ENCODE measurements at regions not wholly inside any gene's neighbourhood (a gene's known extent, or its start where the extent isn't known, plus 50 kb on each side); places are given as distances from the start of the nearest gene placed in this dataset.

GRCh38 chr13:85665286-85665685, 133.9 kb downstream of the SLITRK6 start:
- no peak for DNase-seq (ENCODE audit: low read depth in 1 of 2, low spot score in 1 of 2)

GRCh38 chr13:85663856-85664255, 135.4 kb downstream of the SLITRK6 start:
- no peak for DNase-seq (ENCODE audit: low read depth in 1 of 2, low spot score in 1 of 2)

GRCh38 chr13:85662186-85662585, 137.0 kb downstream of the SLITRK6 start:
- no peak for DNase-seq (ENCODE audit: low read depth in 1 of 2, low spot score in 1 of 2)

- DNase-seq (ENCODE audit: low read depth in 1 of 2, low spot score in 1 of 2), result no peak
Measured at GRCh38 chr13:85661675-85662074, 137.5 kb downstream of the SLITRK6 start.

- no peak for DNase-seq (ENCODE audit: low read depth in 1 of 2, low spot score in 1 of 2)
Measured at GRCh38 chr13:85659493-85659892, 139.7 kb downstream of the SLITRK6 start.

GRCh38 chr13:85657942-85658341, 141.3 kb downstream of the SLITRK6 start:
- no peak for DNase-seq (ENCODE audit: low read depth in 1 of 2, low spot score in 1 of 2)

GRCh38 chr13:85655040-85655439, 144.2 kb downstream of the SLITRK6 start:
- DNase-seq (ENCODE audit: low read depth in 1 of 2, low spot score in 1 of 2), result no peak

- DNase-seq (ENCODE audit: low read depth in 1 of 2, low spot score in 1 of 2), result no peak
Measured at GRCh38 chr13:85654227-85654626, 145.0 kb downstream of the SLITRK6 start.

GRCh38 chr13:85653681-85654080, 145.5 kb downstream of the SLITRK6 start:
- DNase-seq (ENCODE audit: low read depth in 1 of 2, low spot score in 1 of 2), result no peak

GRCh38 chr13:85652491-85652890, 146.7 kb downstream of the SLITRK6 start:
- DNase-seq (ENCODE audit: low read depth in 1 of 2, low spot score in 1 of 2), result no peak

- DNase-seq (ENCODE audit: low read depth in 1 of 2, low spot score in 1 of 2), result no peak
Measured at GRCh38 chr13:85651440-85651839, 147.8 kb downstream of the SLITRK6 start.

- DNase-seq (ENCODE audit: low read depth in 1 of 2, low spot score in 1 of 2), result no peak
Measured at GRCh38 chr13:85650613-85651012, 148.6 kb downstream of the SLITRK6 start.

- no peak for DNase-seq (ENCODE audit: low read depth in 1 of 2, low spot score in 1 of 2)
Measured at GRCh38 chr13:85640727-85641126, 158.5 kb downstream of the SLITRK6 start.

GRCh38 chr13:85638815-85639393, 160.3 kb downstream of the SLITRK6 start:
- DNase-seq (ENCODE audit: low read depth in 1 of 2, low spot score in 1 of 2), result no peak

GRCh38 chr13:85638265-85638664, 161.0 kb downstream of the SLITRK6 start:
- DNase-seq (ENCODE audit: low read depth in 1 of 2, low spot score in 1 of 2), result no peak

- no peak for DNase-seq (ENCODE audit: low read depth in 1 of 2, low spot score in 1 of 2)
Measured at GRCh38 chr13:85632526-85633195, 166.6 kb downstream of the SLITRK6 start.

GRCh38 chr13:85631801-85632200, 167.4 kb downstream of the SLITRK6 start:
- no peak for DNase-seq (ENCODE audit: low read depth in 1 of 2, low spot score in 1 of 2)

GRCh38 chr13:85626603-85627002, 172.6 kb downstream of the SLITRK6 start:
- DNase-seq (ENCODE audit: low read depth in 1 of 2, low spot score in 1 of 2), result no peak

GRCh38 chr13:85619321-85619720, 179.9 kb downstream of the SLITRK6 start:
- no peak for DNase-seq (ENCODE audit: low read depth in 1 of 2, low spot score in 1 of 2)

GRCh38 chr13:85618521-85618920, 180.7 kb downstream of the SLITRK6 start:
- DNase-seq (ENCODE audit: low read depth in 1 of 2, low spot score in 1 of 2), result no peak

- no peak for DNase-seq (ENCODE audit: low read depth in 1 of 2, low spot score in 1 of 2)
Measured at GRCh38 chr13:85616275-85616674, 182.9 kb downstream of the SLITRK6 start.

GRCh38 chr13:85615031-85615430, 184.2 kb downstream of the SLITRK6 start:
- DNase-seq (ENCODE audit: low read depth in 1 of 2, low spot score in 1 of 2), result no peak

- no peak for DNase-seq (ENCODE audit: low read depth in 1 of 2, low spot score in 1 of 2)
Measured at GRCh38 chr13:85610024-85610423, 189.2 kb downstream of the SLITRK6 start.
